H9 (cell line): ENCODE measurements at regions not wholly inside any gene's neighbourhood (a gene's known extent, or its start where the extent isn't known, plus 50 kb on each side); places are given as distances from the start of the nearest gene placed in this dataset.

Experiments
- DNase-seq: peaks from one replicate; pipeline ENCODE4 v3.0.0-alpha.2; 2017
- H2AFZ ChIP-seq: one replicate; pipeline ENCODE4 v1.6.1; 2013; ENCODE audit warnings: mild to moderate bottlenecking, low read length, control low read depth, moderate library complexity
- H2AK5ac ChIP-seq: 2 replicates; pipeline ENCODE4 v1.6.1; 2013; ENCODE audit warnings: low read length, control low read depth, mixed read lengths; ENCODE audit not compliant: insufficient read length
- H2BK120ac ChIP-seq: one replicate; pipeline ENCODE4 v1.6.1; 2013; ENCODE audit warnings: low read depth, mild to moderate bottlenecking, low read length, control low read depth, inconsistent platforms; ENCODE audit not compliant: poor library complexity, severe bottlenecking
- H2BK12ac ChIP-seq: 2 replicates; pipeline ENCODE4 v1.6.1; 2013; ENCODE audit warnings: low read length, control low read depth, mixed read lengths, low read depth; ENCODE audit not compliant: insufficient read length
- H2BK15ac ChIP-seq: 2 replicates; pipeline ENCODE4 v1.6.1; 2013; ENCODE audit warnings: low read depth, low read length, control low read depth
- H2BK20ac ChIP-seq: one replicate; pipeline ENCODE4 v1.6.1; 2013; ENCODE audit warnings: low read depth, mild to moderate bottlenecking, low read length, control low read depth, inconsistent platforms; ENCODE audit not compliant: poor library complexity, severe bottlenecking
- H2BK5ac ChIP-seq: 2 replicates; pipeline ENCODE4 v1.6.1; 2013; ENCODE audit warnings: low read length, control low read depth, mixed read lengths; ENCODE audit not compliant: insufficient read length
- H3K14ac ChIP-seq: 2 replicates; pipeline ENCODE4 v1.6.1; 2013; ENCODE audit warnings: low read length, control low read depth; ENCODE audit not compliant: insufficient read depth
- H3K18ac ChIP-seq: 2 replicates; pipeline ENCODE4 v1.6.1; 2013; ENCODE audit warnings: low read depth, mild to moderate bottlenecking, mixed read lengths, low read length, control low read depth; ENCODE audit not compliant: insufficient read length
- H3K23ac ChIP-seq: 2 replicates; pipeline ENCODE4 v1.6.1; 2013; ENCODE audit warnings: low read length, control low read depth, mixed read lengths, low read depth; ENCODE audit not compliant: insufficient read length
- H3K23me2 ChIP-seq: 2 replicates; pipeline ENCODE4 v1.6.1; 2013; ENCODE audit warnings: low read depth, mild to moderate bottlenecking, mixed read lengths, low read length, control low read depth; ENCODE audit not compliant: insufficient read length, poor library complexity, severe bottlenecking
- H3K27ac ChIP-seq: 2 replicates; pipeline ENCODE4 v1.5.1; 2013; ENCODE audit warnings: low read length, control low read depth, mixed read lengths, low read depth; ENCODE audit not compliant: insufficient read length
- H3K27me3 ChIP-seq: 2 replicates; pipeline ENCODE4 v1.6.1; 2013; ENCODE audit warnings: low read length, control low read depth, inconsistent platforms; ENCODE audit not compliant: insufficient read depth
- H3K4ac ChIP-seq: 2 replicates; pipeline ENCODE4 v1.6.1; 2013; ENCODE audit warnings: low read depth, mild to moderate bottlenecking, control low read depth, inconsistent platforms, low read length, moderate library complexity
- H3K4me1 ChIP-seq: 2 replicates; pipeline ENCODE4 v1.6.1; 2013; ENCODE audit warnings: low read length, control low read depth, inconsistent platforms; ENCODE audit not compliant: insufficient read depth
- H3K4me2 ChIP-seq: 2 replicates; pipeline ENCODE4 v1.6.1; 2013; ENCODE audit warnings: low read length, control low read depth, mixed read lengths; ENCODE audit not compliant: insufficient read length, insufficient read depth
- H3K56ac ChIP-seq: 2 replicates; pipeline ENCODE4 v1.6.1; 2013; ENCODE audit warnings: low read depth, mild to moderate bottlenecking, mixed read lengths, low read length, control low read depth; ENCODE audit not compliant: insufficient read length
- H3K79me1 ChIP-seq: 2 replicates; pipeline ENCODE4 v1.6.1; 2013; ENCODE audit warnings: low read depth, mild to moderate bottlenecking, moderate library complexity, low read length, control low read depth, inconsistent platforms; ENCODE audit not compliant: insufficient read depth, poor library complexity, severe bottlenecking
- H3K79me2 ChIP-seq: 2 replicates; pipeline ENCODE4 v1.6.1; 2013; ENCODE audit warnings: low read length, control low read depth, inconsistent platforms; ENCODE audit not compliant: insufficient read depth
- H3K9ac ChIP-seq: 2 replicates; pipeline ENCODE4 v1.6.1; 2013; ENCODE audit warnings: low read length, control low read depth, mixed read lengths; ENCODE audit not compliant: insufficient read length; ENCODE audit errors: extremely low read depth
- H3K9me3 ChIP-seq: one replicate; pipeline ENCODE4 v1.6.1; 2013; ENCODE audit warnings: low read depth, low read length, inconsistent platforms; ENCODE audit not compliant: control insufficient read depth
- H3T11ph ChIP-seq: one replicate; pipeline ENCODE4 v1.6.1; 2013; ENCODE audit warnings: mild to moderate bottlenecking, low read length, control low read depth, inconsistent platforms
- H4K20me1 ChIP-seq: one replicate; pipeline ENCODE4 v1.6.1; 2013; ENCODE audit not compliant: control insufficient read depth, insufficient read length, insufficient read depth
- H4K5ac ChIP-seq: 2 replicates; pipeline ENCODE4 v1.6.1; 2013; ENCODE audit warnings: low read depth, mild to moderate bottlenecking, mixed read lengths, low read length, control low read depth; ENCODE audit not compliant: insufficient read length
- H4K8ac ChIP-seq: replicated peaks from 2 replicates; pipeline ENCODE4 v1.6.1; 2013; ENCODE audit warnings: low read length, control low read depth, mixed read lengths, low read depth; ENCODE audit not compliant: insufficient read length
- H4K91ac ChIP-seq: 2 replicates; pipeline ENCODE4 v1.6.1; 2013; ENCODE audit warnings: low read depth, mild to moderate bottlenecking, moderate library complexity, mixed read lengths, low read length, control low read depth; ENCODE audit not compliant: insufficient read length
- H3K27ac Mint-ChIP-seq, 3 experiments: 2 replicates in 2 of 3; 3 replicates in 1 of 3; pipeline ENCODE4 v1.8.0; 2020 to 2021; ENCODE audit warnings: mixed read lengths in 3 of 3, mild to moderate bottlenecking in 1 of 3, moderate library complexity in 1 of 3
- H3K27me3 Mint-ChIP-seq: 2 replicates; pipeline ENCODE4 v1.8.0; 2021; ENCODE audit warnings: low read depth, mild to moderate bottlenecking, moderate library complexity, mixed read lengths
- H3K36me3 Mint-ChIP-seq, 3 experiments: 2 replicates in 2 of 3; 3 replicates in 1 of 3; pipeline ENCODE4 v1.8.0; 2020 to 2021; ENCODE audit warnings: low read depth in 3 of 3, mixed read lengths in 3 of 3; ENCODE audit not compliant: insufficient read depth in 1 of 3
- H3K4me1 Mint-ChIP-seq, 2 experiments: 2 replicates each; pipeline ENCODE4 v1.8.0; 2020; ENCODE audit warnings: mixed read lengths in 2 of 2
- H3K4me3 Mint-ChIP-seq, 2 experiments: 2 replicates in 1 of 2; 3 replicates in 1 of 2; pipeline ENCODE4 v1.8.0; 2020 to 2021; ENCODE audit warnings: mild to moderate bottlenecking in 2 of 2, mixed read lengths in 2 of 2, moderate library complexity in 1 of 2
- H3K9me3 Mint-ChIP-seq, 2 experiments: 2 replicates in 1 of 2; 3 replicates in 1 of 2; pipeline ENCODE4 v1.8.0; 2020; ENCODE audit warnings: mild to moderate bottlenecking in 2 of 2, mixed read lengths in 2 of 2, moderate library complexity in 1 of 2
- WGBS: extraction: QIAGEN DNeasy Blood & Tissue Kit; methylation state at CpG from one replicate; pipeline ENCODE4 v1.1.7; 2013; ENCODE audit warnings: missing lambda C conversion rate, low lambda C conversion rate, mixed read lengths; ENCODE audit not compliant: insufficient read length; ENCODE audit errors: extremely low coverage; 5-methylcytosine and 5-hydroxymethylcytosine counted together
- TF ChIP-seq, protein P1 (sequence below): fragments of 200-600 bp; sonication (generic); conservative IDR thresholded peaks from 3 replicates; pipeline ENCODE4 v1.8.0; 2021; ENCODE audit warnings: antibody characterized with exemption, mild to moderate bottlenecking

- Histone ChIP-seq H3T11ph (no peak overlapping the region), H4K91ac (no peak overlapping the region), H3K79me1 (no peaks in the 10 kb centered on the region), H3K18ac (no peak overlapping the region), H3K56ac (no peak overlapping the region), H4K5ac (no peak overlapping the region), H3K4ac (no peak overlapping the region), H2BK12ac (no peak overlapping the region), H3K9me3 (no peaks in the 10 kb centered on the region), H2BK120ac (no peak overlapping the region), H3K4me1 (no peaks in the 10 kb centered on the region), H2AK5ac (no peak overlapping the region), H3K23ac (no peak overlapping the region), H3K79me2 (no peaks in the 10 kb centered on the region), H3K14ac (no peak overlapping the region), H4K20me1 (no peaks in the 10 kb centered on the region), H3K9ac (no peak overlapping the region), H3K27ac (no peak overlapping the region), H2BK20ac (no peak overlapping the region), H2AFZ (no peak overlapping the region), H3K23me2 (no peaks in the 10 kb centered on the region), H3K27me3 (no peaks in the 10 kb centered on the region), H3K4me2 (no peak overlapping the region), H2BK5ac (no peak overlapping the region), H2BK15ac (no peak overlapping the region), H4K8ac (no peak overlapping the region)
- Mint-ChIP-seq H3K9me3 (no peaks in the 10 kb centered on the region), H3K4me3 (no peak overlapping the region), H3K36me3 (no peaks in the 10 kb centered on the region), H3K4me1 (peaks cover 6 to 7% of the 10 kb centered on the region in 2 experiments), H3K27ac (no peak overlapping the region), H3K27me3 (peaks cover 1% of the 10 kb centered on the region)
- TF ChIP-seq, protein P1, sequence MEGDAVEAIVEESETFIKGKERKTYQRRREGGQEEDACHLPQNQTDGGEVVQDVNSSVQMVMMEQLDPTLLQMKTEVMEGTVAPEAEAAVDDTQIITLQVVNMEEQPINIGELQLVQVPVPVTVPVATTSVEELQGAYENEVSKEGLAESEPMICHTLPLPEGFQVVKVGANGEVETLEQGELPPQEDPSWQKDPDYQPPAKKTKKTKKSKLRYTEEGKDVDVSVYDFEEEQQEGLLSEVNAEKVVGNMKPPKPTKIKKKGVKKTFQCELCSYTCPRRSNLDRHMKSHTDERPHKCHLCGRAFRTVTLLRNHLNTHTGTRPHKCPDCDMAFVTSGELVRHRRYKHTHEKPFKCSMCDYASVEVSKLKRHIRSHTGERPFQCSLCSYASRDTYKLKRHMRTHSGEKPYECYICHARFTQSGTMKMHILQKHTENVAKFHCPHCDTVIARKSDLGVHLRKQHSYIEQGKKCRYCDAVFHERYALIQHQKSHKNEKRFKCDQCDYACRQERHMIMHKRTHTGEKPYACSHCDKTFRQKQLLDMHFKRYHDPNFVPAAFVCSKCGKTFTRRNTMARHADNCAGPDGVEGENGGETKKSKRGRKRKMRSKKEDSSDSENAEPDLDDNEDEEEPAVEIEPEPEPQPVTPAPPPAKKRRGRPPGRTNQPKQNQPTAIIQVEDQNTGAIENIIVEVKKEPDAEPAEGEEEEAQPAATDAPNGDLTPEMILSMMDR = no peak
- no CpG with 5 or more reads among the region's 5 CpGs for WGBS
- no peak for DNase-seq
Observed at GRCh38 chr13:30031488-30031887, 181.1 kb upstream of the UBL3 start.
